ENCODE measurements at regions not wholly inside any gene's neighbourhood (a gene's known extent, or its start where the extent isn't known, plus 50 kb on each side); places are given as distances from the start of the nearest gene placed in this dataset.

GRCh38 chrY:7382988-7383387, 471.4 kb upstream of the AMELY start:
- POLR2A ChIA-PET (ENCODE audit: partially characterized antibody): no interaction called here
- no peak overlapping the region for H4K91ac ChIP-seq (replicated peaks; ENCODE audit: insufficient read length, low read length)
- TF ChIP-seq JUND (IDR thresholded peaks at IDR 0.05; ENCODE audit: low read length) (no peak), RXRA (IDR thresholded peaks at IDR 0.05; ENCODE audit: insufficient read depth, low read depth, low read length) (no peak)
- H2AK5ac ChIP-seq (ENCODE audit: low read depth, low read length): no peak overlapping the region
- no peaks in the 10 kb centered on the region for H3K9me3 ChIP-seq (ENCODE audit: insufficient read depth in 2 of 2, low read depth in 1 of 2, low read length in 1 of 2)
- FAIRE-seq: no peak
- peaks cover 0 to under 1% (median 0%) of the 10 kb centered on the region in 4 experiments; a peak in 1 of 7 replicates for H3K4me1 ChIP-seq (replicated peaks in 1 of 4; ENCODE audit: control insufficient read depth in 3 of 4, insufficient read depth in 4 of 4, low read length in 3 of 4)
- no peak overlapping the region for H4K8ac ChIP-seq (ENCODE audit: extremely low read depth, insufficient read depth, low read length)
- H2BK120ac ChIP-seq (replicated peaks; ENCODE audit: low read depth, low read length): no peak overlapping the region
- DNase-seq (ENCODE audit: low read depth in 1 of 2, low spot score in 2 of 2): no peak
- H3K23me2 ChIP-seq (ENCODE audit: low read depth, low read length): no peaks in the 10 kb centered on the region
- H3K79me1 ChIP-seq (ENCODE audit: low read depth, low read length): no peaks in the 10 kb centered on the region
- H2BK15ac ChIP-seq (ENCODE audit: low read length): no peak overlapping the region
- no peaks in the 10 kb centered on the region for H3K27me3 ChIP-seq (replicated peaks in 1 of 4; ENCODE audit: control insufficient read depth in 3 of 4, extremely low read depth in 1 of 4, insufficient read depth in 3 of 4, low read length in 3 of 4)
- H3K9ac ChIP-seq (replicated peaks in 1 of 4; ENCODE audit: extremely low read depth in 1 of 4, low read depth in 3 of 4, low read length in 3 of 4): no peak overlapping the region
- CTCF ChIA-PET (ENCODE audit: partially characterized antibody): no interaction called here
- H4K20me1 ChIP-seq (replicated peaks in 1 of 2; ENCODE audit: control insufficient read depth in 1 of 2, insufficient read depth in 2 of 2, low read length in 2 of 2): no peaks in the 10 kb centered on the region
- no peaks in the 10 kb centered on the region for H3K36me3 ChIP-seq (ENCODE audit: control insufficient read depth in 2 of 4, insufficient read depth in 4 of 4, low read length in 3 of 4)
- H3K79me2 ChIP-seq (ENCODE audit: control insufficient read depth in 1 of 2, insufficient read depth in 2 of 2, low read length in 2 of 2): no peaks in the 10 kb centered on the region
- 90% methylated on average over 6 of the region's 6 CpGs; no CpG with 5 or more reads in 1 of the 2 experiments for WGBS, 2 experiments (ENCODE audit: extremely low coverage in 1 of 2, insufficient coverage in 1 of 2, insufficient read length in 1 of 2, insufficient replicate concordance in 2 of 2, low coverage in 1 of 2, low lambda C conversion rate in 2 of 2, missing lambda C conversion rate in 1 of 2)
- H2BK20ac ChIP-seq (ENCODE audit: low read length): no peak overlapping the region
- H3K4me3 ChIP-seq (ENCODE audit: extremely low read depth in 1 of 4, insufficient read depth in 2 of 4, low read depth in 3 of 4, low read length in 4 of 4): no peak overlapping the region
- no peak overlapping the region for H2AFZ ChIP-seq (ENCODE audit: low read length)
- H2BK12ac ChIP-seq (ENCODE audit: low read depth, low read length): no peak overlapping the region
- no peak overlapping the region for H3K56ac ChIP-seq (replicated peaks; ENCODE audit: insufficient read length, low read depth, low read length)
- H3K4ac ChIP-seq (replicated peaks; ENCODE audit: insufficient read length, low read depth, low read length): no peak overlapping the region
- no peak overlapping the region for H4K5ac ChIP-seq (ENCODE audit: insufficient read length, low read depth, low read length)
- no peak overlapping the region for H3K14ac ChIP-seq (ENCODE audit: insufficient read length)
- no peak overlapping the region for H3K23ac ChIP-seq (ENCODE audit: insufficient read length)
- no peak overlapping the region for H3K27ac ChIP-seq (ENCODE audit: low read depth, low read length)
- H2BK5ac ChIP-seq (ENCODE audit: low read depth, low read length): no peak overlapping the region
- no peak overlapping the region for H3K4me2 ChIP-seq (ENCODE audit: insufficient read depth in 1 of 2, low read depth in 2 of 2, low read length in 2 of 2)
- no peak overlapping the region for H3K18ac ChIP-seq (ENCODE audit: extremely low read depth, low read length)

All from H1 (cell line).